Kidney tubule cell (primary cell): ENCODE measurements at regions not wholly inside any gene's neighbourhood (a gene's known extent, or its start where the extent isn't known, plus 50 kb on each side); places are given as distances from the start of the nearest gene placed in this dataset.
A peak's percentile ranks its signal among the peaks of the same experiment; 100 is the strongest.
"Not testable (repeated sequence)": the region's sequence is repeated elsewhere in the genome, so short reads cannot be mapped to it uniquely, and the experiment has no call there.

Experiments used
- DNase-seq: peaks from one replicate; pipeline ENCODE4 v3.0.0-alpha.2; 2018; ENCODE audit warnings: low spot score

- DNase-seq: no peak
Measured at GRCh38 chr2:242027676-242028450, 158.3 kb downstream of the RTP5 start.

GRCh38 chr2:242029422-242030225 lies 160.1 kb downstream of the RTP5 start:
- DNase-seq: no peak

- DNase-seq: no peak
Measured at GRCh38 chr2:242030226-242030575, 160.7 kb downstream of the RTP5 start.

DNA sequence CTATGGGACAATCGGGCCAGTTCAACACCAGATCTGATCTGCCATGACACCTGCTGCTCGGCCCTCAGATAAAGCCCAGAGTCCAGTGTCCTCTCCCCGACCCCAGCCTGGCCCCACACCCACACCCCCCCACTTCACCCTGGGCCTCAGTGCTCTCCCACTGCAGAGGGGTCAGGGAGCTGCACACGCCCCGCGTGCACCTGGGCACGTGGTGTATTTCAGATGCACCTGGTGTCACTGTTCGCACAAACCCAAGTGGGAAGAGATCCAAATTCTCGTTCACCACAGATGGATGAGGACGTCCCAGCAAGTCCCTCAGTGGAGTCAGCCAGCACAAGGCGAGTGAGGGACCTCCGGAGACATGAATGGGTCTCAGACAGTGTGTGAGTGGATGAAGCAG lies 161.3 kb downstream of the RTP5 start:
- DNase-seq: no peak

GRCh38 chr2:242031481-242032019 lies 162.0 kb downstream of the RTP5 start:
- DNase-seq: peak; percentile 79

DNA sequence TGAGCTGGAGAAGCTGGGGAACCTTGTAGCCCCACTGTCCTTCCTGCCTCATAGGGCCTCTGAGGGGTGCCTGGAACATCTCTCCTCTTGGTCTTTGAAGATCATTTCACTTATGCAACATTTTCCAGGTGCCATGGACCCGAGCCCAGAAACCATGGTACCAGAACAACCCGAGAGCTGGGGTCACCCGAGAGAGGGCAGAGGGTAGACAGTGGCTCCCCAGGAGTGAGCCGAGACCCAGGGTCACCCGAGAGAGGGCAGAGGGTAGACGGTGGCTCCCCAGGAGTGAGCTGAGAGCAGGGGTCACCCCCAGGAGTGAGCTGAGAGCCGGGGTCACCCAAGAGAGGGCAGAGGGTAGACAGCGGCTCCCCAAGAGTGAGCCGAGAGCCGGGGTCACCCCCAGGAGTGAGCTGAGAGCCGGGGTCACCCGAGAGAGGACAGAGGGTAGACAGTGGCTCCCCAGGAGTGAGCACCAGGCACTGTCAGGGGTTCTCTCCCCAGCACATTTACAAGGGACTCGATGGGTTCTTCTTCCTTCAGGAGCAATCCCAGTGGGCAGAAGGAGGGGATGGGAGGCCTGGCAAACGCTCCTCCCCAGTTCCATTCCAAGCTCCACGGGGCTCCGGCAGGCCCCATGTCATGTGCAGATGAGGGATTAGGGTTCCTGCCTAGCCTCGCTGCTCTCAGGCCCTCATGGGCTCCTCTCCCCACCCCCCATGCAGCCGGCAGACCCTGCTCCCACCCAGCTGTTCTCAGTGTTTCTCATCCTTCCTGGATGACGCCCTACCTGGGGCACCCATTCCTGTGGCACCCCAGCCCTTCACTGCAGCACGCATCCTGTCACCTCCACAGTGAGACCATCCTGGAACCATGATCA lies 163.5 kb downstream of the RTP5 start:
- DNase-seq: no peak

GRCh38 chr2:242034138-242034537 lies 164.6 kb downstream of the RTP5 start:
- DNase-seq: no peak

DNA sequence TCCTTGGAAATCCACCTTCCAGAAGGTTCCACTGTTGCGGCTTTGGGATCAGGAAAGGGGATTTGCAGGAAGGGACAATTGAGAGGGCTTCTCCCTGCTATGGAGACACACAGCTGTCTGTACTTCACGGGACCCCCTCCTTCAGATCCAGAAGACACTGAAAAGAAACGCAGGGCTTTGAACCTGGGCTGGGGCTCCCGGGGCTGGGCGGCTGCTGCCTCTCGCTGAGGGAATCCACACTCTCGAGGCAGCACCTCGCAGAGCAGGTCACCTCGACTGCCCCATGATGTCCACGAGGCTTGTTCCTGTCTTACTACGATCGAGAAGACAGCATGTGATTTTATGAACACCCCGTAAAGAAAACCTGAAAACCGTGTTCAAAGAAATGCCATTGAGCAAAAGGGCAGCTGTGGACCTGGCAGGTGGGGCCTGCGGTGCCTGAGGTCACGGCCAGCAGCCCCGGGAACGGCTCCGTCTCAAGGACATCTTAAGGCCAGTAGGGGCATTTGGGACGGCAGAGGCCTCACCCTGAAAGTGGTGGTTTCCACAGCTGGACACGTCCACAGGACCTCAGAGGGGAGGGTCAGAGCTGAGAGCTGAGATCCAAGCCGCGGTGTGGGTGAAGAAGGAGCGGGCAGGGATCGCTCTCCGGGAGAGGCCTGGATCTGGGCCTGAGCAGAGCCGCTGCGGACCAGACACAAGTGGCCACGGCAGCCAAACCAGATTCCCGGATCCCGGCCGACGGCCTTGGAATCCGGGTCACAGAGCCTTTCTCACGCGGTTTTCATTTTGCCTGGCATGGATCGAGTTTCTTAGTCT lies 165.7 kb downstream of the RTP5 start:
- DNase-seq: no peak

DNA sequence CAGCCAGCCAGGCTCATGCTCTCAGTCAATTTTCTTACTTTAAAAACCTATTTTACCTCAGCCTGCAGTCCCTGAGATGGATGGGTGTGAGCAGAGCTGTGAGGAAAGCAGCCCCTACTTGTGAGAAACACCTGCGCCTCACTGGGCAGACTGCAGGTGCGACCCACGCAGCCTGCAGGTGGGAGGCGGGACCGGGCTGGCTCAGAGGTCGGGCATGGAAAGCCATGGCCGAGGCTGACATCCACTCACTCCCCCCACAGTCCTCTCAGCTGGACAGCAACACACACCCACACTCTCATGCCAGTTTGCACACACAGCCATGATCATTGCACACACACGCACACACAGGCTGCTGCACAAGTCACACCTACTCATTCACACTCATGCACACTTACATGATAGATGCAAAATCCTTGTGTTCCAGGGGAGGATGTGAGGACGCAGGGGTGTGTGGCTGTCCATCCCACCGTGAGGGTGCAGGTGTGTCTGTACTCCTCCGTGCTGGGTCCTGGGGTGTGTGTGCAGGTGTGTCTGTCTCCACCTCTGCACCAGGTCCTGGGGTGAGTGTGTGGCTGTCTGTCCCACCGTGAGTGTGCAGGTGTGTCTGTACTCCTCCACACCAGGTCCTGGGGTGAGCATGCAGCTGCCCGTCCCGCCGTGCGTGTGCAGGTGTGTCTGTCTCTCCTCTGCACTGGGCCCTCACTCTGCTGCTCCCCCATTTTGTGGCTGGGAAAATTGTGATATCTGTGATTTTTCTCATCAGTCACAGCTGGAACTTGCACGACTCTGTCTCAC lies 166.5 kb downstream of the RTP5 start:
- DNase-seq: no peak

GRCh38 chr2:242036653-242036950 lies 167.1 kb downstream of the RTP5 start:
- no peak for DNase-seq

GRCh38 chr2:242038166-242038927 lies 168.8 kb downstream of the RTP5 start:
- DNase-seq: no peak

DNA sequence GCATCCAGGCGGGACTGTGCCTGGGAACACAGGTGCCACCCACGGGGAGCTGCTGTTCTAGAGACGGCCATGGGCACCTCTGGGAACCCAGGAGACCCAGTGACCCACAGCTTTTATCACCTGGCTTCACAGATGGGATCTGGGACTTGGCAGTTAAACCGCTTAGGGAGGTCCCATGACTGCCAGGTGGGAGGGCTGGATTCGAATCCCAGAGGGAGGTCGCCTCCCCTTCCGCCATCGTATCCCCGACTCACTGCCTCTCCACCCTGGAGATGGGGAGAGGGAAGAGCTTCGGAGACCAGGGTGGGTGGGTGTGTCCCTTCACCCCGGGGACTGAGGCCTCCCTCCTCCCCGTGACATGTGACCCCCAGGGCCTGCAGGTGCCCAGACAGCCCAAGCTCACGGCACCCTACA lies 169.4 kb downstream of the RTP5 start:
- no peak for DNase-seq

- no peak for DNase-seq
Measured at GRCh38 chr2:242040303-242040655, 170.8 kb downstream of the RTP5 start.

GRCh38 chr2:242040681-242041080 lies 171.2 kb downstream of the RTP5 start:
- DNase-seq: no peak

DNA sequence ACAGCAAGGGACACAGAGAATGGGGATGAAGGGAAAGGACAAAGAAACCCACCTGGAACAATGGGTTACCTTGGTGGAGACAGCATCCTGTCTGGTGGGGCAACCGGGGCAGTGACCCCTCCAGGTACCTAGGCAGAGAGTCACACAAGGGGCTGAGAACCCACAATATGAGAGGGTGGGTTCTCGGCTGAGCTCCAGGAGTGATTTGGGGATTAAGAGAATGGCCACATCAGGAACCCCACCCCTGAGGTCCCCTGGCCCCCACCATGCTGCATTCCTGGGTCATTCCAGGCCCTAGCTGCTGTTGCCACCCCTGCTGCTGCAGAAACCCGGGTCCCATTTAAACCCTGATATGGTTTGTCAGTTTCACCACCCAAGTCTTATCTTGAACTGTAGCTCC lies 172.3 kb downstream of the RTP5 start:
- DNase-seq: no peak

DNA sequence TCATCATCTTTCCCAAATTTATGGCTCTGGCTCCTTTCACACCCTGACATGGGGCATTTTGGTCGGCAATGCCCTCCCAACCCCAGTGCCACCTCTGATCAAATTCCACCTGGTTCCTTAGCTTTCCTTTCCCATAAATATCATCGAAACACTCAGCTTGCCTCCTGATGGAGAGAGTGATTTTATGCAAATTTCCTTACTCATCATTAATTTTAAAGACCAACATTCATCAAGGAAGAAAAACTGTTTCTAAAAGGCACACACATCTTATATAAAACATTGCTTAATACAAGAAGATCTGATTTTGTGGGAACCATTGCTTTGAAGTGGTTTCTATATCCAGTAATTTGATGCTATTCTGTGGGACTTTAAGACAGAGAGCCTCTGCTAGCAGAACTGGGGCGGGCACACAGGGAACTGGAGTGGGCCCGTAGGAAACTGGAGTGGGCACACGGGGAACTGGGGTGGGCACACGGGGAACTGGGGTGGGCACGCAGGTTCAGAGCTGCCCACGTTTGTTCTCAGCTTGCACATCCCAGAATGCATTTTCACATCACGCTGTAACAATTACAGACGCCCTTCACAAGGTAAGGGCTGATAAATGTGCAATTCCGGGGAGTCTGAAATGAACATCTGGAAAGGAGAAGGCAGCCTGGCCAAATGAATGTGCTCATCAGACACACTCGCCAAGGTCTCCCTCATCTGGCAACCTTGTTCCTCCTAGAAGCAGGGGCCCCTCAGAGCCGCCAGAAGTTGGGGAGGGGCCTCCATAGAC lies 174.2 kb downstream of the RTP5 start:
- no peak for DNase-seq

DNA sequence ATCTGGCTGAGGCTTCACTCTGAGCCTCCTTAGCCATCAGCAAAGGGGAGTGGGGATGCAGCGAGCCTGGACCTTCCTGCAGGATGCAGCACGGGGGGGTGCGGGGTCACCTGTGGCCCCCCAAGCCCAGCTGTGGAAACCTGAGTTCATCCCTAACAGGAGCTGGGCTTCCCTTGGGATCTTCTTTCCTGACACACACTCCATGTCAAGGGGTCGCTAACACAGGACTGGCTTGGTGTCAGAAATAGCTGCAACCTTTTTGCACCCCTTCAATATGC lies 174.7 kb downstream of the RTP5 start:
- DNase-seq: no peak

DNA sequence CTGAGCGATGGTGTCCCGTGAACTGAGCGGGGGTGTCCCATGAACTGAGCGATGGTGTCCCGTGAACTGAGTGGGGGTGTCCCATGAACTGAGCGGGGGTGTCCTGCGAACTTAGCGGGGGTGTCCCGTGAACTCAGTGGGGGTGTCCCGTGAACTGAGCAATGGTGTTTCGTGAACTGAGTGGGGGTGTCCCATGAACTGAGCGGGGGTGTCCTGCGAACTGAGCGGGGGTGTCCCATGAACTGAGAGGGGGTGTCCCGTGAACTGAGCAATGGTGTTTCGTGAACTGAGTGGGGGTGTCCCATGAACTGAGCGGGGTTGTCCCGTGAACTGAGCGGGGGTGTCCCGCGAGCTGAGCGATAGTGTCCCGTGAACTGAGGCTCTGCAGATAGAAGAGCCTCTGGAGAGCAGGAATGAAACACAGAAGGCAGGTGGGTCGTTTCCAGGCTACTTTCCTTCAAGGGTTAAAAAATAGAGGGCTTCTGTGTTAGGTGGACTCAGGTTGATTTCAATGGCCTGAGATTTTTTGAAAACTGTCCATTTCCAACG lies 176.1 kb downstream of the RTP5 start:
- DNase-seq: not testable (repeated sequence)

DNA sequence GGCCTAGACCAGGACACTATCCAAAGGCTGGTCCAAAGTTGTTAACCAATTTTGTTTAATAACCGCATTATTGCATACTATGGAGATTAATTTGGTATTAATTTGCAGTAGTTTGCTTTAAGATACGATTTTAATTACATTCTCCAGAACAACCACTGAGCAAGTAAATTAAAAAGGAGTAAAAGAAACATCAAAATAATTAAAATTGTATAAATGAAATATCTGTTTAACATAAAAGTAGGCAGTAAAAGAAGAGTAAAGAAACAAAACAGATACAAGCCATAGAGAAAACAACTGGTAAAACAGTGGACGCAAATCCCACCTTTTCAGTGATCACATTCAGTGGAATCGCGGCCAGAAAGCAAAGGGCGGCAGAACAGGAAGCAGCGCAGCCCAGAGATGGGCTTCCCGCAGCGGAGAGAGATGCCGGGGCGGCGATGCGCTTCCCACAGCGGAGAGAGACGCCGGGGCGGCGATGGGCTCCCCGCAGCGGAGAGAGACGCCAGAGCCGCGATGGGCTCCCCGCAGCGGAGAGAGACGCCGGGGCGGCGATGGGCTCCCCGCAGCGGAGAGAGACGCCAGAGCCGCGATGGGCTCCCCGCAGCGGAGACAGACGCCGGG lies 176.8 kb downstream of the RTP5 start:
- DNase-seq: no peak
